GM23338 (cell line): ENCODE measurements at regions not wholly inside any gene's neighbourhood (a gene's known extent, or its start where the extent isn't known, plus 50 kb on each side); places are given as distances from the start of the nearest gene placed in this dataset.

ENCODE experiments used
- ATAC-seq: fragments of 200-7000 bp; cut with Tn5 transposase; 3 replicates; pipeline ENCODE4 v1.9.1; 2020
- DNase-seq: peaks from one replicate; pipeline ENCODE4 v3.0.0-alpha.2; 2015; ENCODE audit warnings: low spot score
- H2AFZ ChIP-seq: fragments of 200-600 bp; sonication (generic); 2 replicates; pipeline ENCODE4 v1.8.0; 2016; ENCODE audit warnings: antibody characterized with exemption, mild to moderate bottlenecking, moderate library complexity
- H3F3A ChIP-seq: fragments of 200-600 bp; sonication (generic); replicated peaks from 2 replicates; pipeline ENCODE4 v1.8.0; 2017; ENCODE audit warnings: antibody characterized with exemption, mixed run types, low read depth
- H3K27ac ChIP-seq: fragments of 200-600 bp; sonication (generic); 2 replicates; pipeline ENCODE4 v1.6.1; 2016; ENCODE audit warnings: low read depth
- H3K27me3 ChIP-seq: fragments of 200-600 bp; sonication (generic); 2 replicates; pipeline ENCODE4 v1.8.0; 2016; ENCODE audit warnings: mild to moderate bottlenecking, mixed run types, moderate library complexity; ENCODE audit not compliant: insufficient read depth
- H3K36me3 ChIP-seq: fragments of 200-600 bp; sonication (generic); 2 replicates; pipeline ENCODE4 v1.8.0; 2016; ENCODE audit warnings: mild to moderate bottlenecking; ENCODE audit not compliant: insufficient read depth
- H3K4me1 ChIP-seq: fragments of 200-600 bp; sonication (generic); 2 replicates; pipeline ENCODE4 v1.8.0; 2016; ENCODE audit warnings: mild to moderate bottlenecking, moderate library complexity; ENCODE audit not compliant: insufficient read depth
- H3K4me2 ChIP-seq: fragments of 200-600 bp; sonication (generic); 2 replicates; pipeline ENCODE4 v1.7.1; 2017; ENCODE audit warnings: mixed run types
- H3K4me3 ChIP-seq: fragments of 200-600 bp; sonication (generic); 2 replicates; pipeline ENCODE4 v1.6.1; 2016; ENCODE audit warnings: mixed run types
- H3K79me2 ChIP-seq: fragments of 200-600 bp; sonication (generic); replicated peaks from 2 replicates; pipeline ENCODE4 v1.8.0; 2017; ENCODE audit warnings: mild to moderate bottlenecking; ENCODE audit not compliant: insufficient read depth
- H3K9me2 ChIP-seq: fragments of 200-600 bp; sonication (generic); 2 replicates; pipeline ENCODE4 v1.8.0; 2017; ENCODE audit not compliant: insufficient read depth
- H4K20me1 ChIP-seq: fragments of 200-600 bp; sonication (generic); replicated peaks from 2 replicates; pipeline ENCODE4 v1.8.0; 2017; ENCODE audit warnings: mild to moderate bottlenecking; ENCODE audit not compliant: insufficient read depth
- H3K27ac Mint-ChIP-seq: 2 replicates; pipeline ENCODE4 v1.8.0; 2020; ENCODE audit warnings: inconsistent platforms, mild to moderate bottlenecking, moderate library complexity, mixed read lengths
- H3K27me3 Mint-ChIP-seq: 3 replicates; pipeline ENCODE4 v1.8.0; 2022; ENCODE audit warnings: low read depth, mild to moderate bottlenecking, moderate library complexity, mixed read lengths, inconsistent platforms; ENCODE audit not compliant: insufficient read depth, poor library complexity
- H3K36me3 Mint-ChIP-seq: 3 replicates; pipeline ENCODE4 v1.8.0; 2021; ENCODE audit warnings: low read depth, mild to moderate bottlenecking, inconsistent platforms, moderate library complexity, mixed read lengths
- H3K4me1 Mint-ChIP-seq: 3 replicates; pipeline ENCODE4 v1.8.0; 2020; ENCODE audit warnings: mild to moderate bottlenecking, inconsistent platforms, mixed read lengths
- H3K4me3 Mint-ChIP-seq: 3 replicates; pipeline ENCODE4 v1.8.0; 2021; ENCODE audit warnings: moderate library complexity, mild to moderate bottlenecking, inconsistent platforms, mixed read lengths
- H3K9me3 Mint-ChIP-seq: 3 replicates; pipeline ENCODE4 v1.8.0; 2020; ENCODE audit warnings: moderate library complexity, mild to moderate bottlenecking, inconsistent platforms, mixed read lengths
- CREB1 ChIP-seq: fragments of 250-450 bp; sonication (Bioruptor Pico); IDR thresholded peaks from 2 replicates; pipeline ENCODE4 v1.5.0; 2020; ENCODE audit warnings: low read depth, mild to moderate bottlenecking, moderate library complexity
- EZH2 ChIP-seq: fragments of 200-600 bp; sonication (generic); IDR thresholded peaks from one replicate; pipeline ENCODE4 v1.8.0; 2017; ENCODE audit warnings: antibody characterized with exemption, mild to moderate bottlenecking, low read depth; ENCODE audit not compliant: unreplicated experiment
- EZH2phosphoT487 ChIP-seq: fragments of 200-600 bp; sonication (generic); IDR thresholded peaks from one replicate; pipeline ENCODE4 v1.8.1; 2018; ENCODE audit warnings: antibody characterized with exemption; ENCODE audit not compliant: unreplicated experiment
- JUNB ChIP-seq: IDR thresholded peaks from one replicate; pipeline ENCODE4 v1.6.1; 2016; ENCODE audit warnings: antibody characterized with exemption; ENCODE audit not compliant: unreplicated experiment
- POLR2AphosphoS5 ChIP-seq: IDR thresholded peaks from 2 replicates; pipeline ENCODE4 v1.6.1; 2016; ENCODE audit warnings: antibody characterized with exemption, low read depth
- STAT1 ChIP-seq: IDR thresholded peaks from one replicate; pipeline ENCODE4 v1.6.1; 2016; ENCODE audit warnings: antibody characterized with exemption; ENCODE audit not compliant: unreplicated experiment
- ZNF114 ChIP-seq: fragments of 250-450 bp; sonication (Bioruptor Pico); IDR thresholded peaks from 2 replicates; pipeline ENCODE4 v1.5.0; 2020; ENCODE audit warnings: mild to moderate bottlenecking, moderate library complexity
- ZNF331 ChIP-seq: fragments of 250-450 bp; sonication (Bioruptor Pico); IDR thresholded peaks from 2 replicates; pipeline ENCODE4 v1.5.0; 2020; ENCODE audit warnings: low read depth, mild to moderate bottlenecking, moderate library complexity
- TF ChIP-seq, protein P1 (sequence below): fragments of 250-450 bp; sonication (Bioruptor Pico); IDR thresholded peaks from 2 replicates; pipeline ENCODE4 v1.5.0; 2020; ENCODE audit warnings: mild to moderate bottlenecking, moderate library complexity
- TF ChIP-seq, protein P2 (sequence below): IDR thresholded peaks from one replicate; pipeline ENCODE4 v1.6.1; 2018; ENCODE audit warnings: antibody characterized with exemption; ENCODE audit not compliant: unreplicated experiment
- TF ChIP-seq, protein P3 (sequence below), 2 experiments: fragments of 200-600 bp in 1 of 2; sonication (generic) in 1 of 2; conservative IDR thresholded peaks; 2 replicates each; pipeline versions ENCODE4 v1.5.1 to v1.6.1; 2016 to 2017; ENCODE audit warnings: antibody characterized with exemption in 2 of 2, low read depth in 2 of 2, mild to moderate bottlenecking in 2 of 2, moderate library complexity in 1 of 2
- TF ChIP-seq, protein P4 (sequence below): IDR thresholded peaks from 2 replicates; pipeline ENCODE4 v1.6.1; 2016; ENCODE audit warnings: antibody characterized with exemption

DNA sequence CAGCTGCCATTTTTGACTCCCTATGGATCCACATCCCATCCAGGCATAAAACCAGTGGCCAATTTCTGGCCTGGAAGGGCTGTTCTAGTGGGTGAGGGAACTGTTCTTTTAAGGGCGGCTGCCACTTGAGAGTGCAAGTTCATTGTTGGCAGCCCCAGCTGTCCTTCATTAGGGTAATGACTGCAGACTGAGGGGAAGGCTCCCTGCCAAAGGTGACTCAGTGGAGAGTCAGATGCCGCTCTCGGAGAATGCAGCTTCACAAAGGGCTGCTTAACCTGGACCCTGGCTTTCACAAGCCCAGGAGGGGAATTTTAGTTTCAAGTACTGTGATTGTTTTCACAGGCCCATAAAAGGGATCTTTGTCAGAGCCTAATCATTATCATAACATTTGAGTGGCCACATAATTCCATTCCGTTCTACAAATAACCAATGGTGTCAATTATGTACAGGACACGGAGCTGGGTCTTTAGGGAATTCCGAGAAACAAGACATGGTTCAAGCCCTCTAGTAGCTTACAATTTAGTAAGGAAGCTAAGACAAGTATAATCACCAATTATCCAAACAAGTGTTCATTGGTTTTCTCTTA, 235.7 kb downstream of the CDCA7 start:
- Histone ChIP-seq H2AFZ (no peak overlapping the region), H3K79me2 (no peaks in the 10 kb centered on the region), H4K20me1 (no peaks in the 10 kb centered on the region), H3K27ac (no peak overlapping the region), H3K9me2 (no peaks in the 10 kb centered on the region), H3K36me3 (peaks cover 9% of the 10 kb centered on the region), H3K27me3 (no peaks in the 10 kb centered on the region), H3F3A (no peaks in the 10 kb centered on the region), H3K4me3 (no peak overlapping the region), H3K4me1 (no peaks in the 10 kb centered on the region), H3K4me2 (no peak overlapping the region)
- H3K9me3 Mint-ChIP-seq: peaks cover 28% of the 10 kb centered on the region
- H3K4me3 Mint-ChIP-seq: no peak overlapping the region
- DNase-seq (no peak), ATAC-seq (peak; percentile 64)
- peaks cover 18% of the 10 kb centered on the region for H3K36me3 Mint-ChIP-seq
- H3K27me3 Mint-ChIP-seq: no peaks in the 10 kb centered on the region
- no peak overlapping the region for H3K27ac Mint-ChIP-seq
- TF ChIP-seq, protein P1, sequence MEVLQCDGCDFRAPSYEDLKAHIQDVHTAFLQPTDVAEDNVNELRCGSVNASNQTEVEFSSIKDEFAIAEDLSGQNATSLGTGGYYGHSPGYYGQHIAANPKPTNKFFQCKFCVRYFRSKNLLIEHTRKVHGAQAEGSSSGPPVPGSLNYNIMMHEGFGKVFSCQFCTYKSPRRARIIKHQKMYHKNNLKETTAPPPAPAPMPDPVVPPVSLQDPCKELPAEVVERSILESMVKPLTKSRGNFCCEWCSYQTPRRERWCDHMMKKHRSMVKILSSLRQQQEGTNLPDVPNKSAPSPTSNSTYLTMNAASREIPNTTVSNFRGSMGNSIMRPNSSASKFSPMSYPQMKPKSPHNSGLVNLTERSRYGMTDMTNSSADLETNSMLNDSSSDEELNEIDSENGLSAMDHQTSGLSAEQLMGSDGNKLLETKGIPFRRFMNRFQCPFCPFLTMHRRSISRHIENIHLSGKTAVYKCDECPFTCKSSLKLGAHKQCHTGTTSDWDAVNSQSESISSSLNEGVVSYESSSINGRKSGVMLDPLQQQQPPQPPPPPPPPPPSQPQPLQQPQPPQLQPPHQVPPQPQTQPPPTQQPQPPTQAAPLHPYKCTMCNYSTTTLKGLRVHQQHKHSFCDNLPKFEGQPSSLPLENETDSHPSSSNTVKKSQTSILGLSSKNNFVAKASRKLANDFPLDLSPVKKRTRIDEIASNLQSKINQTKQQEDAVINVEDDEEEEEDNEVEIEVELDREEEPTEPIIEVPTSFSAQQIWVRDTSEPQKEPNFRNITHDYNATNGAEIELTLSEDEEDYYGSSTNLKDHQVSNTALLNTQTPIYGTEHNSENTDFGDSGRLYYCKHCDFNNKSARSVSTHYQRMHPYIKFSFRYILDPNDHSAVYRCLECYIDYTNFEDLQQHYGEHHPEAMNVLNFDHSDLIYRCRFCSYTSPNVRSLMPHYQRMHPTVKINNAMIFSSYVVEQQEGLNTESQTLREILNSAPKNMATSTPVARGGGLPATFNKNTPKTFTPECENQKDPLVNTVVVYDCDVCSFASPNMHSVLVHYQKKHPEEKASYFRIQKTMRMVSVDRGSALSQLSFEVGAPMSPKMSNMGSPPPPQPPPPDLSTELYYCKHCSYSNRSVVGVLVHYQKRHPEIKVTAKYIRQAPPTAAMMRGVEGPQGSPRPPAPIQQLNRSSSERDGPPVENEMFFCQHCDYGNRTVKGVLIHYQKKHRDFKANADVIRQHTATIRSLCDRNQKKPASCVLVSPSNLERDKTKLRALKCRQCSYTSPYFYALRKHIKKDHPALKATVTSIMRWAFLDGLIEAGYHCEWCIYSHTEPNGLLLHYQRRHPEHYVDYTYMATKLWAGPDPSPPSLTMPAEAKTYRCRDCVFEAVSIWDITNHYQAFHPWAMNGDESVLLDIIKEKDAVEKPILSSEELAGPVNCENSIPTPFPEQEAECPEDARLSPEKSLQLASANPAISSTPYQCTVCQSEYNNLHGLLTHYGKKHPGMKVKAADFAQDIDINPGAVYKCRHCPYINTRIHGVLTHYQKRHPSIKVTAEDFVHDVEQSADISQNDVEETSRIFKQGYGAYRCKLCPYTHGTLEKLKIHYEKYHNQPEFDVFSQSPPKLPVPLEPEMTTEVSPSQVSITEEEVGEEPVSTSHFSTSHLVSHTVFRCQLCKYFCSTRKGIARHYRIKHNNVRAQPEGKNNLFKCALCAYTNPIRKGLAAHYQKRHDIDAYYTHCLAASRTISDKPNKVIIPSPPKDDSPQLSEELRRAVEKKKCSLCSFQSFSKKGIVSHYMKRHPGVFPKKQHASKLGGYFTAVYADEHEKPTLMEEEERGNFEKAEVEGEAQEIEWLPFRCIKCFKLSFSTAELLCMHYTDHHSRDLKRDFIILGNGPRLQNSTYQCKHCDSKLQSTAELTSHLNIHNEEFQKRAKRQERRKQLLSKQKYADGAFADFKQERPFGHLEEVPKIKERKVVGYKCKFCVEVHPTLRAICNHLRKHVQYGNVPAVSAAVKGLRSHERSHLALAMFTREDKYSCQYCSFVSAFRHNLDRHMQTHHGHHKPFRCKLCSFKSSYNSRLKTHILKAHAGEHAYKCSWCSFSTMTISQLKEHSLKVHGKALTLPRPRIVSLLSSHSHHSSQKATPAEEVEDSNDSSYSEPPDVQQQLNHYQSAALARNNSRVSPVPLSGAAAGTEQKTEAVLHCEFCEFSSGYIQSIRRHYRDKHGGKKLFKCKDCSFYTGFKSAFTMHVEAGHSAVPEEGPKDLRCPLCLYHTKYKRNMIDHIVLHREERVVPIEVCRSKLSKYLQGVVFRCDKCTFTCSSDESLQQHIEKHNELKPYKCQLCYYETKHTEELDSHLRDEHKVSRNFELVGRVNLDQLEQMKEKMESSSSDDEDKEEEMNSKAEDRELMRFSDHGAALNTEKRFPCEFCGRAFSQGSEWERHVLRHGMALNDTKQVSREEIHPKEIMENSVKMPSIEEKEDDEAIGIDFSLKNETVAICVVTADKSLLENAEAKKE: no peak
- TF ChIP-seq, protein P2, sequence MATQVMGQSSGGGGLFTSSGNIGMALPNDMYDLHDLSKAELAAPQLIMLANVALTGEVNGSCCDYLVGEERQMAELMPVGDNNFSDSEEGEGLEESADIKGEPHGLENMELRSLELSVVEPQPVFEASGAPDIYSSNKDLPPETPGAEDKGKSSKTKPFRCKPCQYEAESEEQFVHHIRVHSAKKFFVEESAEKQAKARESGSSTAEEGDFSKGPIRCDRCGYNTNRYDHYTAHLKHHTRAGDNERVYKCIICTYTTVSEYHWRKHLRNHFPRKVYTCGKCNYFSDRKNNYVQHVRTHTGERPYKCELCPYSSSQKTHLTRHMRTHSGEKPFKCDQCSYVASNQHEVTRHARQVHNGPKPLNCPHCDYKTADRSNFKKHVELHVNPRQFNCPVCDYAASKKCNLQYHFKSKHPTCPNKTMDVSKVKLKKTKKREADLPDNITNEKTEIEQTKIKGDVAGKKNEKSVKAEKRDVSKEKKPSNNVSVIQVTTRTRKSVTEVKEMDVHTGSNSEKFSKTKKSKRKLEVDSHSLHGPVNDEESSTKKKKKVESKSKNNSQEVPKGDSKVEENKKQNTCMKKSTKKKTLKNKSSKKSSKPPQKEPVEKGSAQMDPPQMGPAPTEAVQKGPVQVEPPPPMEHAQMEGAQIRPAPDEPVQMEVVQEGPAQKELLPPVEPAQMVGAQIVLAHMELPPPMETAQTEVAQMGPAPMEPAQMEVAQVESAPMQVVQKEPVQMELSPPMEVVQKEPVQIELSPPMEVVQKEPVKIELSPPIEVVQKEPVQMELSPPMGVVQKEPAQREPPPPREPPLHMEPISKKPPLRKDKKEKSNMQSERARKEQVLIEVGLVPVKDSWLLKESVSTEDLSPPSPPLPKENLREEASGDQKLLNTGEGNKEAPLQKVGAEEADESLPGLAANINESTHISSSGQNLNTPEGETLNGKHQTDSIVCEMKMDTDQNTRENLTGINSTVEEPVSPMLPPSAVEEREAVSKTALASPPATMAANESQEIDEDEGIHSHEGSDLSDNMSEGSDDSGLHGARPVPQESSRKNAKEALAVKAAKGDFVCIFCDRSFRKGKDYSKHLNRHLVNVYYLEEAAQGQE: no peak
- TF ChIP-seq, protein P3, sequence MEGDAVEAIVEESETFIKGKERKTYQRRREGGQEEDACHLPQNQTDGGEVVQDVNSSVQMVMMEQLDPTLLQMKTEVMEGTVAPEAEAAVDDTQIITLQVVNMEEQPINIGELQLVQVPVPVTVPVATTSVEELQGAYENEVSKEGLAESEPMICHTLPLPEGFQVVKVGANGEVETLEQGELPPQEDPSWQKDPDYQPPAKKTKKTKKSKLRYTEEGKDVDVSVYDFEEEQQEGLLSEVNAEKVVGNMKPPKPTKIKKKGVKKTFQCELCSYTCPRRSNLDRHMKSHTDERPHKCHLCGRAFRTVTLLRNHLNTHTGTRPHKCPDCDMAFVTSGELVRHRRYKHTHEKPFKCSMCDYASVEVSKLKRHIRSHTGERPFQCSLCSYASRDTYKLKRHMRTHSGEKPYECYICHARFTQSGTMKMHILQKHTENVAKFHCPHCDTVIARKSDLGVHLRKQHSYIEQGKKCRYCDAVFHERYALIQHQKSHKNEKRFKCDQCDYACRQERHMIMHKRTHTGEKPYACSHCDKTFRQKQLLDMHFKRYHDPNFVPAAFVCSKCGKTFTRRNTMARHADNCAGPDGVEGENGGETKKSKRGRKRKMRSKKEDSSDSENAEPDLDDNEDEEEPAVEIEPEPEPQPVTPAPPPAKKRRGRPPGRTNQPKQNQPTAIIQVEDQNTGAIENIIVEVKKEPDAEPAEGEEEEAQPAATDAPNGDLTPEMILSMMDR (conservative IDR thresholded peaks at IDR 0.05; ENCODE audit: low read depth in 2 of 2): no peak
- TF ChIP-seq, protein P4, sequence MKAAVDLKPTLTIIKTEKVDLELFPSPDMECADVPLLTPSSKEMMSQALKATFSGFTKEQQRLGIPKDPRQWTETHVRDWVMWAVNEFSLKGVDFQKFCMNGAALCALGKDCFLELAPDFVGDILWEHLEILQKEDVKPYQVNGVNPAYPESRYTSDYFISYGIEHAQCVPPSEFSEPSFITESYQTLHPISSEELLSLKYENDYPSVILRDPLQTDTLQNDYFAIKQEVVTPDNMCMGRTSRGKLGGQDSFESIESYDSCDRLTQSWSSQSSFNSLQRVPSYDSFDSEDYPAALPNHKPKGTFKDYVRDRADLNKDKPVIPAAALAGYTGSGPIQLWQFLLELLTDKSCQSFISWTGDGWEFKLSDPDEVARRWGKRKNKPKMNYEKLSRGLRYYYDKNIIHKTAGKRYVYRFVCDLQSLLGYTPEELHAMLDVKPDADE: no peak
- TF ChIP-seq POLR2AphosphoS5 (no peak), ZNF114 (CRISPR knock-in tag) (no peak), EZH2 (no peak), JUNB (no peak), STAT1 (no peak), EZH2phosphoT487 (no peak), CREB1 (no peak), ZNF331 (CRISPR knock-in tag) (no peak)
- no peaks in the 10 kb centered on the region for H3K4me1 Mint-ChIP-seq
